Tibial nerve (tissue), 4 donors: ENCODE measurements at regions not wholly inside any gene's neighbourhood (a gene's known extent, or its start where the extent isn't known, plus 50 kb on each side); places are given as distances from the start of the nearest gene placed in this dataset.

ENCODE experiments used
- DNase-seq, 2 donors: peaks; one replicate each; pipeline ENCODE4 v3.0.0-alpha.2; 2019; ENCODE audit warnings: low spot score in 2 of 2
- H3K27ac ChIP-seq, 4 donors: fragments of 200-600 bp; sonication (generic) in 3 of 4; one replicate each; pipeline ENCODE4 v1.5.1; 2017 to 2019; ENCODE audit warnings: mild to moderate bottlenecking in 1 of 4
- H3K27me3 ChIP-seq, 2 donors: fragments of 200-600 bp; sonication (generic) in 1 of 2; one replicate each; pipeline versions ENCODE4 v1.5.1 to v1.6.0; 2017 to 2019
- H3K36me3 ChIP-seq, 3 donors: fragments of 200-600 bp; sonication (generic); one replicate each; pipeline ENCODE4 v1.5.1; 2018 to 2019
- H3K4me1 ChIP-seq, 4 donors: fragments of 200-600 bp; sonication (generic) in 3 of 4; one replicate each; pipeline ENCODE4 v1.5.1; 2017 to 2019
- H3K4me3 ChIP-seq, 4 donors: fragments of 200-600 bp; sonication (generic) in 3 of 4; one replicate each; pipeline ENCODE4 v1.5.1; 2017 to 2019; ENCODE audit warnings: mild to moderate bottlenecking in 1 of 4, moderate library complexity in 1 of 4
- H3K9me3 ChIP-seq, 4 donors: fragments of 200-600 bp; sonication (generic) in 3 of 4; one replicate each; pipeline ENCODE4 v1.5.1; 2017 to 2019
- EP300 ChIP-seq, 2 donors: sonication (generic); formaldehyde crosslinking; IDR thresholded peaks; one replicate each; pipeline ENCODE4 v1.6.1; 2017; ENCODE audit warnings: antibody characterized with exemption in 2 of 2, mild to moderate bottlenecking in 1 of 2
- POLR2A ChIP-seq, 2 donors: fragments of 450-650 bp; IDR thresholded peaks; one replicate each; pipeline ENCODE4 v1.6.1; 2017; ENCODE audit warnings: antibody characterized with exemption in 2 of 2, mild to moderate bottlenecking in 2 of 2, moderate library complexity in 2 of 2
- WGBS, 2 donors: methylation state at CpG; one replicate each; pipeline ENCODE4 v1.1.5; 2018; 5-methylcytosine and 5-hydroxymethylcytosine counted together
- TF ChIP-seq, protein P1 (sequence below), 5 experiments: fragments of 200-600 bp in 3 of 5; fragments of 450-650 bp in 2 of 5; sonication (generic) in 3 of 5; IDR thresholded peaks; one replicate each; pipeline ENCODE4 v1.5.1; 2016 to 2019; ENCODE audit warnings: antibody characterized with exemption in 5 of 5, mild to moderate bottlenecking in 3 of 5, moderate library complexity in 2 of 5

DNA sequence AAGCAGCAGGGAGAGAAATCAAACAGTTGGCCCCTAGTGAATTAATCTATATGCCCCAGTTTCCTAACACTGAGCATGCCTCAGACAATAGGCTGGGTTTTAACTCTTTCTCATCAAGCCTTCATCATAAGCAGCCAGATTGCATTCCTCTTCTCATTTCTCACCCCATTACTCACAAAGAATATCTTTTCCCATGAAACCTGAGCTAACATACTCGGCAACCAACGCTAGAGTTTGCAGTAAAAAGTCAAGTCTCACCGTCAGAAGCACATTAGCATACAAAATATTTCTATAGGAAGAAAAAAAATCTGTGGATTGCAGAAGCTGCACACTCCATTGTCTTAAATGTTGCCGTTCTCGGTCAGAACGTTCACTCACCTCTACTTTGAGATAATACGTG, 429.9 kb upstream of the ARID1B start:
- Histone ChIP-seq H3K4me3 (no peak overlapping the region), H3K4me1 (no peaks in the 10 kb centered on the region), H3K27me3 (no peaks in the 10 kb centered on the region), H3K9me3 (no peaks in the 10 kb centered on the region), H3K27ac (peak overlapping the region in 1 of 4 donors; percentile 22), H3K36me3 (no peaks in the 10 kb centered on the region)
- DNase-seq: no peak
- TF ChIP-seq EP300 (IDR thresholded peaks at IDR 0.05) (no peak), POLR2A (IDR thresholded peaks at IDR 0.05) (no peak)
- TF ChIP-seq, protein P1, sequence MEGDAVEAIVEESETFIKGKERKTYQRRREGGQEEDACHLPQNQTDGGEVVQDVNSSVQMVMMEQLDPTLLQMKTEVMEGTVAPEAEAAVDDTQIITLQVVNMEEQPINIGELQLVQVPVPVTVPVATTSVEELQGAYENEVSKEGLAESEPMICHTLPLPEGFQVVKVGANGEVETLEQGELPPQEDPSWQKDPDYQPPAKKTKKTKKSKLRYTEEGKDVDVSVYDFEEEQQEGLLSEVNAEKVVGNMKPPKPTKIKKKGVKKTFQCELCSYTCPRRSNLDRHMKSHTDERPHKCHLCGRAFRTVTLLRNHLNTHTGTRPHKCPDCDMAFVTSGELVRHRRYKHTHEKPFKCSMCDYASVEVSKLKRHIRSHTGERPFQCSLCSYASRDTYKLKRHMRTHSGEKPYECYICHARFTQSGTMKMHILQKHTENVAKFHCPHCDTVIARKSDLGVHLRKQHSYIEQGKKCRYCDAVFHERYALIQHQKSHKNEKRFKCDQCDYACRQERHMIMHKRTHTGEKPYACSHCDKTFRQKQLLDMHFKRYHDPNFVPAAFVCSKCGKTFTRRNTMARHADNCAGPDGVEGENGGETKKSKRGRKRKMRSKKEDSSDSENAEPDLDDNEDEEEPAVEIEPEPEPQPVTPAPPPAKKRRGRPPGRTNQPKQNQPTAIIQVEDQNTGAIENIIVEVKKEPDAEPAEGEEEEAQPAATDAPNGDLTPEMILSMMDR (IDR thresholded peaks at IDR 0.05): no peak
- 63 to 65% methylated on average over 7 of the region's 7 CpGs for WGBS, 2 donors

DNA sequence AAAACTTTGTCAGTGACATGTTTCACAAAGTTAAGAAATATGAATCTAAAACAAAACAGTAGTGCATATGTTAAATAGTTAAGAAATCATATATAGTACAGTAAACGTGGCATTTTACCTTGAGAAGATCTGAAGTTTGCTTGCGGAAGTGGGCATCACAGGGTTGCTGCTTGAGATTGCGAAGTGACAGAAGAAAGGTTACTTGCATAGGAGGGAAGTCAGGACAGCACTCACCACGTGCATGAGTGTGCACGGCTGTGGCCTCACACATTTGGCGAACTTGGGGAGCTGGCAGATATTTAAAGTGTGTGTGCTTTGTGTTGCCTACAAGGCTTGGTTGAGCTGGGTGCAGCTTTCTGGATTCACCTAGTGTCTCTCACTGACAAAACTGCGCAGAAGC, 431.5 kb upstream of the ARID1B start:
- DNase-seq: no peak
- Histone ChIP-seq H3K4me1 (no peaks in the 10 kb centered on the region), H3K27ac (no peak overlapping the region), H3K27me3 (no peaks in the 10 kb centered on the region), H3K4me3 (no peak overlapping the region), H3K9me3 (no peaks in the 10 kb centered on the region), H3K36me3 (no peaks in the 10 kb centered on the region)
- TF ChIP-seq, protein P1 (IDR thresholded peaks at IDR 0.05): no peak
- TF ChIP-seq EP300 (IDR thresholded peaks at IDR 0.05) (no peak), POLR2A (IDR thresholded peaks at IDR 0.05) (no peak)
- 72 to 76% methylated on average over 7 of the region's 7 CpGs for WGBS, 2 donors

DNA sequence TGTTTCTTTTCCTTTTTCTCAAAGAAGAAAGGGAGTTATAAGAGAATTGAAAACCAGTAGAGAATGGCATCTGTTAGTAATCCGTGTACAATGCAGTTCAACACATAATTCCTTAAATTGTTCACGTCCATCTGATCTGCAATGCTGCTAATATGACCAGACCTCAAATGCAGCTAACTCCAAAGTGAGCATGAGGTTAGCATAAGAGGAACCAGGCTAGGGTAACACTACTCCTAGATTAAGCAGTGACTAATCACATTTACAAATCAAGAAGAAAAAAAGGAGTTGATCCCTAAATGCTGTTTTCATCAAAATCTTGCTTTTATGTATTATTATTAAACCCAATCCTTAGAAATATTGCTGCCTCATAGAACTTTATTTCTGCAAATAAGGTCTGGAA, 432.7 kb upstream of the ARID1B start:
- Histone ChIP-seq H3K4me1 (no peaks in the 10 kb centered on the region), H3K27ac (no peak overlapping the region), H3K36me3 (no peaks in the 10 kb centered on the region), H3K27me3 (no peaks in the 10 kb centered on the region), H3K9me3 (no peaks in the 10 kb centered on the region), H3K4me3 (no peak overlapping the region)
- TF ChIP-seq POLR2A (IDR thresholded peaks at IDR 0.05) (no peak), EP300 (IDR thresholded peaks at IDR 0.05) (no peak)
- TF ChIP-seq, protein P1 (IDR thresholded peaks at IDR 0.05): no peak
- no peak for DNase-seq
- 42 to 56% methylated on average over 2 of the region's 2 CpGs for WGBS, 2 donors

DNA sequence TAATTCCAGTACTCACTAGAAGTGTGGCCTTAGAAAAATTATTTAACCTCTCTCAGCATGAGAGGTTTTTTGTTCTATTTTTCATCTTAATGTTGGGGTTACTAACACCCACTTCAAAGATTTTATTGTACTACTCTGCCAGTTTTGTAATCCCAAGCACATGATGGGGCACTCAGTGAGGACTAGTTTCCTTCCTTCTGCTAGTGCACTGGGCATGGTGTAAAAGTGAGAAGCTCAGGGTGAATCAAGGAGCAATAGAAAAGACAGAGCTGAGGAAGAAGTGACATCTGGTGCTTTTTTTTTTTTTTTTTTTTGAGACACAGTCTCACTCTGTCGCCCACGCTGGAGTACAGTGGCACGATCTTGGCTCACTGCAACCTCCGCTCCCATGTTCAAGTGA, 439.4 kb upstream of the ARID1B start:
- Histone ChIP-seq H3K27ac (no peak overlapping the region), H3K36me3 (no peaks in the 10 kb centered on the region), H3K4me3 (no peak overlapping the region), H3K27me3 (no peaks in the 10 kb centered on the region), H3K9me3 (peaks cover 0 to 3% (median 0%) of the 10 kb centered on the region in 4 donors), H3K4me1 (no peaks in the 10 kb centered on the region)
- no peak for DNase-seq
- WGBS, 2 donors: 76 to 90% methylated on average over 4 of the region's 4 CpGs
- TF ChIP-seq EP300 (IDR thresholded peaks at IDR 0.05) (no peak), POLR2A (IDR thresholded peaks at IDR 0.05) (no peak)
- TF ChIP-seq, protein P1 (IDR thresholded peaks at IDR 0.05): no peak

DNA sequence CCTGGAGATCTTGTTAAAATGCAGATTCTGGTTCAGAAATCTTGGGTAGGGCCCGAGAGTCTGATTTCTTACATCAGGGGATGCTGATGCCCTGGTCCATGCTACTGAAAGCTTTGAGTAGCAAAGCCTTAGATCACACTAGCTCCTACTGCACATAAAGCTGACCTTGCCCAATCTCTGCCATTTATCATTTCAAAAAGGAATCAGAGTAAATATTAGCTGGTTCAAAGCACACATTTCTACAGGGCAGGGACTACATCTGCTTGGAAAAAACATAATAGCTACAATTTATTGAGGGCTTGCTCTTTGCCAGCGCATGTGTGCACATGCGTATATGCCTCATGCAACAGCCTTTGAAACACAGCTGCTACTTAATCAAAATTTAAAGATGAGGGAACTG, 440.4 kb upstream of the ARID1B start:
- Histone ChIP-seq H3K4me1 (no peaks in the 10 kb centered on the region), H3K36me3 (no peaks in the 10 kb centered on the region), H3K9me3 (peaks cover 0 to 13% (median 0%) of the 10 kb centered on the region in 4 donors), H3K4me3 (no peak overlapping the region), H3K27me3 (no peaks in the 10 kb centered on the region), H3K27ac (no peak overlapping the region)
- TF ChIP-seq, protein P1 (IDR thresholded peaks at IDR 0.05): no peak
- TF ChIP-seq POLR2A (IDR thresholded peaks at IDR 0.05) (no peak), EP300 (IDR thresholded peaks at IDR 0.05) (no peak)
- DNase-seq: no peak
- 84 to 92% methylated on average over 3 of the region's 3 CpGs for WGBS, 2 donors
